ENCODE measurements at regions not wholly inside any gene's neighbourhood (a gene's known extent, or its start where the extent isn't known, plus 50 kb on each side); places are given as distances from the start of the nearest gene placed in this dataset.
"Not testable (repeated sequence)": the region's sequence is repeated elsewhere in the genome, so short reads cannot be mapped to it uniquely, and the experiment has no call there.

GRCh38 chr20:30500447-30500820 is 757.0 kb upstream of the DEFB115 start:
- peak in 1 of 2 donors; percentile 21 for TF ChIP-seq CTCF (IDR thresholded peaks at IDR 0.05)
- TF ChIP-seq EP300, POLR2AphosphoS5 (IDR thresholded peaks at IDR 0.05): not testable (repeated sequence)
